ENCODE measurements at regions not wholly inside any gene's neighbourhood (a gene's known extent, or its start where the extent isn't known, plus 50 kb on each side); places are given as distances from the start of the nearest gene placed in this dataset.

DNA sequence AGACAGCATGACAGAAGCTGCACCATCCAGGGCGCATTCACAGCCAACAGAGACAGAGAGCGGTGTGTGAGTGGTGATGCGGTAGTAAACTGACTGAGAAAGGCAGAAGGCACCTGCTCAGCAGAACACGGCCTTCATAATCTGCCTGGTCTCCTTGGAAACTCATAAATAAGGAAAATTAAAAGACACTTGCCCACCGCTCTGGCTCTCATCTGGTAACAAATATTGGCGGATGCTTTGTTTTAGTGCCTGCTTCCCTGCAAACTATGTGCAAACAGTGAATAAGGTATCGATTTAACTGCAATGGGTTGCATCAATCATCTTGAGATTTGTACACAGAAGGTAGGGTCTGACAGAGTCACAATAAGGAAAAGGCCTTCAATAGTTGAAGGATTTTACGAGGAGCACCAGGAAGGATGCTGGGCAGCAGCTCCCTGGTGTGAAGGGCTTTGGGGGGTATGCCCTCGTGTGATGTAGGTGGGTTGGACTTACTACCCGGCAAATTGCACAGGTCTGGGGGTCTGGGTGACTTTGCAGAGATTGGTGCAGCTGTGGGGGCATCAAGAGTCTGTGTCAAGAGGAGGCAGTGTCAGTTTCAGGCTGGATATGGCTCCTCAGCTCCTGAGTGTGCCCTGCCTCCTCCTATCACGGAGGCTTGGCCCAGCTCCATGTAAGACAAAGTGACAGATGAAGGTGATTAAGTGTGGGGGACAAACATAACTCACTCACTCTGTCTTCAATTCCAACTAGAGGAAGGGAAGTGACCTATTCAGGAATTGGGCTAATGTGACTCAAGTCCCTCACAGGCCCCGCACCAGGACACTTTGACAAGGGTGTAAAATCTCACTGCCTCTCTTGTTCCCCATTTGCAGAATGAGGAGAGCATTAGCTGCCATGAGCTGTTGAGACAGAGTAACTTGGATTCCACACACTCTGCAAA, 166.7 kb downstream of the ICE1 start:
- Histone ChIP-seq H3K4me2 (ENCODE audit: low read length) (no peak overlapping the region), H3K36me3 (ENCODE audit: insufficient read depth, low read length) (no peaks in the 10 kb centered on the region), H4K20me1 (ENCODE audit: insufficient read depth) (no peaks in the 10 kb centered on the region), H3K4me3 (ENCODE audit: low read length) (no peak overlapping the region), H3K9me3 (ENCODE audit: low read length) (no peaks in the 10 kb centered on the region), H3K27ac (ENCODE audit: low read length) (no peak overlapping the region), H3K79me2 (replicated peaks; ENCODE audit: insufficient read depth, low read length) (no peaks in the 10 kb centered on the region), H3F3A (ENCODE audit: insufficient read depth, low read length, poor library complexity, severe bottlenecking) (no peaks in the 10 kb centered on the region), H3K27me3 (ENCODE audit: insufficient read depth, low read depth, low read length) (no peaks in the 10 kb centered on the region), H3K9me2 (ENCODE audit: insufficient read depth, low read length) (no peaks in the 10 kb centered on the region), H3K9ac (ENCODE audit: low read length) (no peak overlapping the region), H2AFZ (ENCODE audit: low read depth, low read length) (no peak overlapping the region)
- TF ChIP-seq RAD21 (conservative IDR thresholded peaks at IDR 0.05) (no peak), EZH2 (IDR thresholded peaks at IDR 0.05; ENCODE audit: borderline replicate concordance, insufficient read depth, low read length, poor library complexity, severe bottlenecking) (no peak), EP300 (conservative IDR thresholded peaks at IDR 0.05; ENCODE audit: poor library complexity, severe bottlenecking) (no peak), TAF1 (IDR thresholded peaks at IDR 0.05; ENCODE audit: low read depth) (no peak), POLR2AphosphoS5 (IDR thresholded peaks at IDR 0.05) (no peak), MXI1 (conservative IDR thresholded peaks at IDR 0.05; ENCODE audit: poor library complexity, severe bottlenecking) (no peak), REST (IDR thresholded peaks at IDR 0.05; ENCODE audit: borderline replicate concordance) (no peak), SMC3 (conservative IDR thresholded peaks at IDR 0.05; ENCODE audit: poor library complexity) (no peak)

DNA sequence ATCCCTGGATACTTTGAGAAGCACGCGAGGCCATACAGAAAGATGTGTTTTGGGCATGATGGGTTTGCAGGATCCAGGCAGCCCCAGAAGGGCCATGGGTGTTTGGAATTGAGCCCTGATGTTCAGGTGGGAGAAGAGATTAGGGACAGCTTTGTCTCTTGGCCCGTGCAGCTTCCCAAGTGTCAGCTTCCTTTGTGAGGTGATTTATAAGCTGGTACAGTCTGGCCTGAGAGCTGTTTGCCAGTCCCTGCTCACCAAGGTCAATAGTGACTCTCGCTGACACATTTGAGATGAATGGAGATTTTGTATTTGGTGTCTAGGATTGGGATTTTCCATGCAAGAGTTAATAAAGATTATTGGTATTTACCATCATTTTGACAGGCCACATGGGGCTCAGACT, 165.9 kb downstream of the ICE1 start:
- no peak overlapping the region for H3K4me2 ChIP-seq (ENCODE audit: low read length)
- H3K9me3 ChIP-seq (ENCODE audit: low read length) = no peaks in the 10 kb centered on the region
- H3K27ac ChIP-seq (ENCODE audit: low read length) = no peak overlapping the region
- no peaks in the 10 kb centered on the region for H4K20me1 ChIP-seq (ENCODE audit: insufficient read depth)
- H2AFZ ChIP-seq (ENCODE audit: low read depth, low read length) = no peak overlapping the region
- no peaks in the 10 kb centered on the region for H3K9me2 ChIP-seq (ENCODE audit: insufficient read depth, low read length)
- H3K27me3 ChIP-seq (ENCODE audit: insufficient read depth, low read depth, low read length) = no peaks in the 10 kb centered on the region
- no peaks in the 10 kb centered on the region for H3F3A ChIP-seq (ENCODE audit: insufficient read depth, low read length, poor library complexity, severe bottlenecking)
- no peaks in the 10 kb centered on the region for H3K79me2 ChIP-seq (replicated peaks; ENCODE audit: insufficient read depth, low read length)
- TF ChIP-seq CTCF (IDR thresholded peaks at IDR 0.05; ENCODE audit: poor library complexity, severe bottlenecking) (no peak), MXI1 (conservative IDR thresholded peaks at IDR 0.05; ENCODE audit: poor library complexity, severe bottlenecking) (no peak)
- H3K36me3 ChIP-seq (ENCODE audit: insufficient read depth, low read length) = no peaks in the 10 kb centered on the region
- no peak overlapping the region for H3K9ac ChIP-seq (ENCODE audit: low read length)
- H3K4me3 ChIP-seq (ENCODE audit: low read length) = no peak overlapping the region

All from neural cell (in vitro differentiated cells).